ENCODE measurements at regions not wholly inside any gene's neighbourhood (a gene's known extent, or its start where the extent isn't known, plus 50 kb on each side); places are given as distances from the start of the nearest gene placed in this dataset.
"Not testable (repeated sequence)": the region's sequence is repeated elsewhere in the genome, so short reads cannot be mapped to it uniquely, and the experiment has no call there.

DNA sequence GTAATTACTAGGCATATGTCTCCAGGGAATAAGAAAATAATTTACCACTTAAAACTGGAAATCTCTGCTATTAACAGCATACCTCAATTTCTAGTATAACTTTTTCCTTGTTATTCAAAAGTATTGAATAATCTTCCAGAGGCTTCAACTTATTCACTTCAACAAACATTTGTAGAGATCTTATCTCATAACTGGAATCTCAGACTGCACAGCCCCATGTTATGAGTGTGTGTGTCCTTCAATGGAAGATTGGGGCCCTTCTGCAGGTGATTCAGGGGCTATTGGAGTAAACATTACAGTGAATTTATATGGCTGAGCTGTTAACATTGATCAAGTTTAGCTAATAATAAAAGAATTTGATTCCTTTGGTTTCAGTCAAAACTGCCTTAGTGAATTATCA, 946.1 kb downstream of the TTLL7 start:
- Histone ChIP-seq H3K27ac (ENCODE audit: control insufficient read depth, insufficient read depth) (no peak overlapping the region), H3K9me3 (replicated peaks; ENCODE audit: control insufficient read depth, insufficient read depth, low read length) (no peaks in the 10 kb centered on the region), H2AFZ (ENCODE audit: control insufficient read depth, low read depth, low read length) (no peak overlapping the region), H3K4me2 (ENCODE audit: control insufficient read depth, insufficient read depth) (no peak overlapping the region), H3K4me3 (no peak overlapping the region), H3K9ac (ENCODE audit: control insufficient read depth, insufficient read depth, low read length) (no peak overlapping the region), H4K20me1 (ENCODE audit: control insufficient read depth, insufficient read depth) (no peaks in the 10 kb centered on the region), H3K27me3 (replicated peaks in 1 of 2; ENCODE audit: control insufficient read depth in 2 of 2, insufficient read depth in 2 of 2, low read length in 1 of 2) (no peaks in the 10 kb centered on the region), H3K36me3 (ENCODE audit: control insufficient read depth in 2 of 2, insufficient read depth in 2 of 2, low read length in 1 of 2) (no peaks in the 10 kb centered on the region), H3K4me1 (ENCODE audit: control insufficient read depth, insufficient read depth, low read length) (no peaks in the 10 kb centered on the region), H3K79me2 (ENCODE audit: control insufficient read depth, insufficient read depth, low read length) (no peaks in the 10 kb centered on the region)
- in situ Hi-C loops (cut with MboI) (no loop called here), intact Hi-C loops (cut with micrococcal nuclease; ENCODE audit: unreplicated experiment) (no loop called here)
- DNase-seq (ENCODE audit: low read depth, low spot score) (no peak), FAIRE-seq (no peak), ATAC-seq (no peak)
- RAD21 ChIA-PET (ENCODE audit: unreplicated experiment): no interaction called here
- POLR2A ChIA-PET: no interaction called here
- BruUV-seq (replicated peaks): no TSS peak
- SMC1A ChIA-PET (ENCODE audit: uncharacterized antibody, unreplicated experiment): interaction anchor here (0.6 kb wide), 1 partner anchor 1712 kb away, joined by 3 read pairs; no protein-coding TSS in a partner anchor
- TF ChIP-seq FOXK2 (IDR thresholded peaks at IDR 0.05) (no peak), ESRRA (IDR thresholded peaks at IDR 0.05; ENCODE audit: low read length) (no peak), BRCA1 (IDR thresholded peaks at IDR 0.05; ENCODE audit: low read depth, low read length) (no peak), POU2F2 (IDR thresholded peaks at IDR 0.05; ENCODE audit: borderline replicate concordance, low read depth, low read length) (no peak), CBX5 (IDR thresholded peaks at IDR 0.05; ENCODE audit: low read depth) (no peak), SUPT20H (IDR thresholded peaks at IDR 0.05; ENCODE audit: borderline replicate concordance, control insufficient read depth, low read depth, low read length) (no peak), MEF2B (IDR thresholded peaks at IDR 0.05; ENCODE audit: partially characterized antibody, poor library complexity, severe bottlenecking) (no peak), STAT3 (IDR thresholded peaks at IDR 0.05; ENCODE audit: low read depth, low read length) (no peak), FOS (IDR thresholded peaks at IDR 0.05; ENCODE audit: borderline replicate concordance, extremely low read depth, insufficient read length) (no peak), RAD51 (IDR thresholded peaks at IDR 0.05) (no peak), EGR1 (IDR thresholded peaks at IDR 0.05; ENCODE audit: borderline replicate concordance in 1 of 2, low read depth in 2 of 2, low read length in 2 of 2) (no peak), SPI1 (IDR thresholded peaks at IDR 0.05; ENCODE audit: borderline replicate concordance, insufficient read depth, low read depth, low read length) (no peak), PML (IDR thresholded peaks at IDR 0.05; ENCODE audit: low read length) (no peak)
- TF ChIP-seq, protein P1, sequence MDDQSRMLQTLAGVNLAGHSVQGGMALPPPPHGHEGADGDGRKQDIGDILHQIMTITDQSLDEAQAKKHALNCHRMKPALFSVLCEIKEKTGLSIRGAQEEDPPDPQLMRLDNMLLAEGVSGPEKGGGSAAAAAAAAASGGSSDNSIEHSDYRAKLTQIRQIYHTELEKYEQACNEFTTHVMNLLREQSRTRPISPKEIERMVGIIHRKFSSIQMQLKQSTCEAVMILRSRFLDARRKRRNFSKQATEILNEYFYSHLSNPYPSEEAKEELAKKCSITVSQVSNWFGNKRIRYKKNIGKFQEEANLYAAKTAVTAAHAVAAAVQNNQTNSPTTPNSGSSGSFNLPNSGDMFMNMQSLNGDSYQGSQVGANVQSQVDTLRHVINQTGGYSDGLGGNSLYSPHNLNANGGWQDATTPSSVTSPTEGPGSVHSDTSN (IDR thresholded peaks at IDR 0.05; ENCODE audit: insufficient replicate concordance, low read depth, low read length): no peak
- TF ChIP-seq, protein P2, sequence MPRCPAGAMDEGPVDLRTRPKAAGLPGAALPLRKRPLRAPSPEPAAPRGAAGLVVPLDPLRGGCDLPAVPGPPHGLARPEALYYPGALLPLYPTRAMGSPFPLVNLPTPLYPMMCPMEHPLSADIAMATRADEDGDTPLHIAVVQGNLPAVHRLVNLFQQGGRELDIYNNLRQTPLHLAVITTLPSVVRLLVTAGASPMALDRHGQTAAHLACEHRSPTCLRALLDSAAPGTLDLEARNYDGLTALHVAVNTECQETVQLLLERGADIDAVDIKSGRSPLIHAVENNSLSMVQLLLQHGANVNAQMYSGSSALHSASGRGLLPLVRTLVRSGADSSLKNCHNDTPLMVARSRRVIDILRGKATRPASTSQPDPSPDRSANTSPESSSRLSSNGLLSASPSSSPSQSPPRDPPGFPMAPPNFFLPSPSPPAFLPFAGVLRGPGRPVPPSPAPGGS (IDR thresholded peaks at IDR 0.05; ENCODE audit: borderline replicate concordance, insufficient read depth, low read depth, low read length, poor library complexity, severe bottlenecking): no peak
- CTCF ChIA-PET: no interaction called here

DNA sequence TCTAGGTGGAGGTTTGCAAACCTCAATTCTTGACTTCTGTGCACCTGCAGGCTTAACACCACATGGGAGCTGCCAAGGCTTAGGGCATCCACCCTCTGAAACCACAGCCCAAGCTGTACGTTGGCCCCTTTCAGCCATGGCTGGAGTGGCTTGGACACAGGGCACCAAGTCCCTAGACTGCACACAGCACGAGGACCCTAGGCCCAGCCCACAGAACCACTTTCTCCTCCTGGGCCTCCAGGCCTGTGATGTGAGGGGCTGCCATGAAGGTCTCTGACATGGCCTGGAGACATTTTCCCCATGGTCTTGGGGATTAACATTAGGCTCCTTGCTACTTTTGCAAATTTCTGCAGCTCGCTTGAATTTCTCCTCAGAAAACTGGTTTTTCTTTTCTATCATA, 947.9 kb downstream of the TTLL7 start:
- H3K27me3 ChIP-seq (replicated peaks in 1 of 2; ENCODE audit: control insufficient read depth in 2 of 2, insufficient read depth in 2 of 2, low read length in 1 of 2); H3K9ac ChIP-seq (ENCODE audit: control insufficient read depth, insufficient read depth, low read length); RAD21 ChIA-PET (ENCODE audit: unreplicated experiment); H3K4me1 ChIP-seq (ENCODE audit: control insufficient read depth, insufficient read depth, low read length); H3K4me2 ChIP-seq (ENCODE audit: control insufficient read depth, insufficient read depth); H3K27ac ChIP-seq (ENCODE audit: control insufficient read depth, insufficient read depth); BruUV-seq (replicated peaks); FAIRE-seq; SMC1A ChIA-PET (ENCODE audit: uncharacterized antibody, unreplicated experiment); ATAC-seq; H4K20me1 ChIP-seq (ENCODE audit: control insufficient read depth, insufficient read depth); H2AFZ ChIP-seq (ENCODE audit: control insufficient read depth, low read depth, low read length); H3K4me3 ChIP-seq; intact Hi-C loops (cut with micrococcal nuclease; ENCODE audit: unreplicated experiment); H3K36me3 ChIP-seq (ENCODE audit: control insufficient read depth in 2 of 2, insufficient read depth in 2 of 2, low read length in 1 of 2); POLR2A ChIA-PET; in situ Hi-C loops (cut with MboI); DNase-seq (ENCODE audit: low read depth, low spot score); CTCF ChIA-PET; H3K79me2 ChIP-seq (ENCODE audit: control insufficient read depth, insufficient read depth, low read length); H3K9me3 ChIP-seq (replicated peaks; ENCODE audit: control insufficient read depth, insufficient read depth, low read length): not testable (repeated sequence)
- WGBS (ENCODE audit: insufficient coverage, insufficient replicate concordance, low lambda C conversion rate, missing lambda C conversion rate): 0% methylated on average over 3 of the region's 3 CpGs
